IMR-90 (cell line): ENCODE measurements at regions not wholly inside any gene's neighbourhood (a gene's known extent, or its start where the extent isn't known, plus 50 kb on each side); places are given as distances from the start of the nearest gene placed in this dataset.

Source experiments
- ATAC-seq: fragments of 200-7000 bp; cut with Tn5 transposase; 2 replicates; pipeline ENCODE4 v1.9.1; 2020; ENCODE audit warnings: low read depth, mild to moderate bottlenecking, moderate library complexity
- BruUV-seq: library from RNA; stranded (reverse); fragments of 400-500 nt; replicated peaks from 2 replicates; lab custom pipeline; 2021; lab: Mats Ljungman, UMichigan
- CTCF ChIA-PET: fragments of 300-600 bp; formaldehyde crosslinking; extraction: SDS; loops from one replicate; lab custom pipeline; 2021; ENCODE audit warnings: antibody characterized with exemption; lab: Yijun Ruan, JAX
- POLR2A ChIA-PET: fragments of 300-600 bp; sonication (Branson Sonifier 250); formaldehyde crosslinking; loops from one replicate; lab custom pipeline; 2022; ENCODE audit warnings: antibody characterized with exemption; ENCODE audit not compliant: unreplicated experiment; lab: Charles Lee
- DNase-seq: peaks from one replicate; pipeline ENCODE4 v3.0.0; 2013
- H2AFZ ChIP-seq: replicated peaks from 2 replicates; pipeline ENCODE3; 2013; ENCODE audit warnings: low read length, mild to moderate bottlenecking; ENCODE audit not compliant: poor library complexity
- H2AK5ac ChIP-seq: 2 replicates; pipeline ENCODE4 v1.6.1; 2013; ENCODE audit warnings: low read depth, low read length, inconsistent platforms
- H2AK9ac ChIP-seq: replicated peaks from 2 replicates; pipeline ENCODE3; 2013; ENCODE audit warnings: mild to moderate bottlenecking, low read depth, low read length, moderate library complexity; ENCODE audit not compliant: poor library complexity
- H2BK120ac ChIP-seq: 2 replicates; pipeline ENCODE4 v1.6.1; 2013; ENCODE audit warnings: low read depth, low read length, inconsistent platforms
- H2BK15ac ChIP-seq: 3 replicates; pipeline ENCODE4 v1.6.1; 2013; ENCODE audit warnings: low read depth, low read length, inconsistent platforms
- H2BK20ac ChIP-seq: 2 replicates; pipeline ENCODE4 v1.6.1; 2013; ENCODE audit warnings: low read depth, mild to moderate bottlenecking, inconsistent platforms, low read length, moderate library complexity
- H2BK5ac ChIP-seq: 2 replicates; pipeline ENCODE4 v1.6.1; 2013; ENCODE audit warnings: mild to moderate bottlenecking, low read depth, low read length, inconsistent platforms; ENCODE audit not compliant: poor library complexity, severe bottlenecking
- H3K14ac ChIP-seq: replicated peaks from 2 replicates; pipeline ENCODE4 v1.6.1; 2013; ENCODE audit warnings: low read depth, low read length, inconsistent platforms
- H3K18ac ChIP-seq: 2 replicates; pipeline ENCODE4 v1.6.1; 2013; ENCODE audit warnings: low read depth, low read length, control low read depth
- H3K23ac ChIP-seq: 2 replicates; pipeline ENCODE4 v1.6.1; 2013; ENCODE audit warnings: low read depth, low read length, inconsistent platforms
- H3K27ac ChIP-seq: 2 replicates; pipeline ENCODE4 v1.5.1; 2013; ENCODE audit warnings: mild to moderate bottlenecking, control low read depth, low read length; ENCODE audit not compliant: insufficient read depth
- H3K27me3 ChIP-seq: 2 replicates; pipeline ENCODE4 v1.6.1; 2013; ENCODE audit warnings: low read length; ENCODE audit not compliant: control insufficient read depth, insufficient read depth
- H3K36me3 ChIP-seq: 2 replicates; pipeline ENCODE4 v1.6.1; 2013; ENCODE audit warnings: low read length, mixed read lengths; ENCODE audit not compliant: control insufficient read depth, insufficient read depth
- H3K4ac ChIP-seq: 2 replicates; pipeline ENCODE4 v1.6.1; 2013; ENCODE audit warnings: low read depth, low read length, inconsistent platforms
- H3K4me1 ChIP-seq: 2 replicates; pipeline ENCODE4 v1.6.1; 2013; ENCODE audit warnings: low read length, mixed read lengths; ENCODE audit not compliant: control insufficient read depth, insufficient read depth
- H3K4me2 ChIP-seq: 2 replicates; pipeline ENCODE4 v1.6.1; 2013; ENCODE audit warnings: low read depth, mild to moderate bottlenecking, control low read depth, low read length, moderate library complexity
- H3K4me3 ChIP-seq: 2 replicates; pipeline ENCODE4 v1.5.1; 2013; ENCODE audit warnings: low read depth, mild to moderate bottlenecking, control low read depth, low read length, moderate library complexity; ENCODE audit not compliant: insufficient read depth
- H3K56ac ChIP-seq: 2 replicates; pipeline ENCODE4 v1.6.1; 2013; ENCODE audit warnings: low read length, inconsistent platforms; ENCODE audit not compliant: insufficient read depth; ENCODE audit errors: extremely low read depth
- H3K79me1 ChIP-seq, 2 experiments: 2 replicates each; pipeline ENCODE4 v1.6.1; 2013; ENCODE audit warnings: low read length in 2 of 2, inconsistent platforms in 1 of 2, low read depth in 1 of 2
- H3K9ac ChIP-seq: 2 replicates; pipeline ENCODE4 v1.6.1; 2013; ENCODE audit warnings: low read depth, low read length, control low read depth
- H3K9me1 ChIP-seq: 2 replicates; pipeline ENCODE4 v1.6.1; 2013; ENCODE audit warnings: low read length, inconsistent platforms; ENCODE audit not compliant: insufficient read depth
- H3K9me3 ChIP-seq: 2 replicates; pipeline ENCODE4 v1.6.1; 2013; ENCODE audit warnings: low read length; ENCODE audit not compliant: control insufficient read depth, insufficient read depth
- H4K20me1 ChIP-seq: 2 replicates; pipeline ENCODE4 v1.6.1; 2013; ENCODE audit warnings: low read length, inconsistent platforms; ENCODE audit not compliant: insufficient read depth
- H4K5ac ChIP-seq: 2 replicates; pipeline ENCODE4 v1.6.1; 2013; ENCODE audit warnings: mild to moderate bottlenecking, low read depth, low read length, control low read depth
- H4K8ac ChIP-seq, 2 experiments: 2 replicates each; pipeline ENCODE4 v1.6.1; 2013; ENCODE audit warnings: low read depth in 2 of 2, low read length in 2 of 2, control low read depth in 1 of 2, inconsistent platforms in 1 of 2
- H4K91ac ChIP-seq: 2 replicates; pipeline ENCODE4 v1.6.1; 2013; ENCODE audit warnings: low read depth, low read length, inconsistent platforms; ENCODE audit not compliant: insufficient read depth
- CEBPB ChIP-seq: IDR thresholded peaks from 2 replicates; pipeline ENCODE4 v1.6.1; 2012; ENCODE audit warnings: low read depth, low read length, improper control_type of control experiment
- CHD1 ChIP-seq: IDR thresholded peaks from 2 replicates; pipeline ENCODE4 v1.6.1; 2012; ENCODE audit warnings: low read depth, low read length, improper control_type of control experiment
- MAFK ChIP-seq: IDR thresholded peaks from 2 replicates; pipeline ENCODE4 v1.6.1; 2012; ENCODE audit warnings: low read depth, low read length, improper control_type of control experiment
- MAZ ChIP-seq: IDR thresholded peaks from 2 replicates; pipeline ENCODE4 v1.6.1; 2012; ENCODE audit warnings: low read depth, mild to moderate bottlenecking, low read length, improper control_type of control experiment, moderate library complexity, borderline replicate concordance
- NFE2L2 ChIP-seq: fragments of 150-350 bp; IDR thresholded peaks from 2 replicates; pipeline ENCODE4 v1.6.1; 2016; ENCODE audit warnings: low read depth, mild to moderate bottlenecking, low read length
- POLR2A ChIP-seq: IDR thresholded peaks from 2 replicates; pipeline ENCODE4 v1.6.1; 2012; ENCODE audit warnings: mild to moderate bottlenecking, low read depth, low read length
- RAD21 ChIP-seq: IDR thresholded peaks from 2 replicates; pipeline ENCODE4 v1.6.1; 2012; ENCODE audit warnings: low read length, improper control_type of control experiment
- RCOR1 ChIP-seq: IDR thresholded peaks from 2 replicates; pipeline ENCODE4 v1.6.1; 2012; ENCODE audit warnings: mild to moderate bottlenecking, low read length, improper control_type of control experiment; ENCODE audit not compliant: insufficient replicate concordance
- SMC3 ChIP-seq: fragments of 150-350 bp; IDR thresholded peaks from 2 replicates; pipeline ENCODE4 v1.6.1; 2016; ENCODE audit warnings: low read depth, mild to moderate bottlenecking, antibody characterized with exemption, low read length, moderate library complexity
- WGBS, 2 experiments: methylation state at CpG; one replicate each; pipeline versions ENCODE4 v1.1.5 to v1.1.7; 2013; ENCODE audit warnings: missing lambda C conversion rate in 2 of 2; ENCODE audit not compliant: insufficient read length in 1 of 2; ENCODE audit errors: extremely low coverage in 2 of 2; 5-methylcytosine and 5-hydroxymethylcytosine counted together
- dilution Hi-C: fragments of 300-500 bp; cut with HindIII; formaldehyde crosslinking; loops from one replicate; pipeline ENCODE4 v1.14.3; 2018; ENCODE audit warnings: low sequenced_read_pairs; ENCODE audit not compliant: unreplicated experiment
- in situ Hi-C: fragments of 300-500 bp; cut with MboI; formaldehyde crosslinking; loops from 3 replicates; pipeline ENCODE4 v1.14.3; 2019; ENCODE audit warnings: low sequenced_read_pairs, inconsistent platforms, mixed read lengths
- intact Hi-C: fragments of 100-400 bp; cut with micrococcal nuclease; formaldehyde crosslinking; loops from 2 replicates; pipeline ENCODE4 v1.10.0; 2022
- TF ChIP-seq, protein P1 (sequence below): conservative IDR thresholded peaks from 2 replicates; pipeline ENCODE4 v1.5.1; 2012; ENCODE audit warnings: mild to moderate bottlenecking, low read depth, low read length, improper control_type of control experiment
- TF ChIP-seq, protein P2 (sequence below): fragments of 150-350 bp; IDR thresholded peaks from 2 replicates; pipeline ENCODE4 v1.6.1; 2016; ENCODE audit warnings: low read depth, mild to moderate bottlenecking, low read length, moderate library complexity, borderline replicate concordance

DNA sequence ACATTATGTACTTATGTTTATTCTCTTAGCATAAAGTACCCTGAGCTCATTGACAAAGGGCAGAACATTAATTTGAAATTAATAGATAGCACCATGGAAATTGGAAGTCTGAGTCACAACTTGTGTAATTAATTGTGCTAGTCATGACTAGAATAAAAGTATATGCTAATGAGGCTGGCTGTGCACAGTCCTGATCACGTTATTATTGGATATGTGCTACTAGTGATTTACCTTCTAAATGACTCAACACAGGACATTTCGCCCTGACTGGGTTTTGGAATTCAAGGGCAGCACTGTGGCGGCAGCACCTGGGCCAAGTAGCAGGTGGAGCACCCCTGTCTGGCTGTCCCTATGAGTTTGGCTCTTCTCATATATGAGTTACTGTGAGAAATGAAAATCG is 341.8 kb downstream of the ICE1 start:
- Histone ChIP-seq H3K4me3 (no peak overlapping the region), H3K18ac (no peak overlapping the region), H3K27me3 (no peaks in the 10 kb centered on the region), H3K27ac (no peak overlapping the region), H2AFZ (no peak overlapping the region), H4K5ac (no peak overlapping the region), H3K9me1 (no peaks in the 10 kb centered on the region), H3K56ac (no peak overlapping the region), H2AK9ac (no peak overlapping the region), H3K14ac (no peak overlapping the region), H4K91ac (no peak overlapping the region), H3K36me3 (no peaks in the 10 kb centered on the region), H2BK5ac (no peak overlapping the region), H4K8ac (no peak overlapping the region), H3K9ac (no peak overlapping the region), H3K4me1 (no peaks in the 10 kb centered on the region), H2BK15ac (no peak overlapping the region), H3K9me3 (peaks cover 15% of the 10 kb centered on the region), H3K4ac (no peak overlapping the region), H3K79me1 (no peaks in the 10 kb centered on the region), H4K20me1 (no peaks in the 10 kb centered on the region), H2AK5ac (no peak overlapping the region), H3K4me2 (no peak overlapping the region), H3K23ac (no peak overlapping the region), H2BK120ac (no peak overlapping the region), H2BK20ac (no peak overlapping the region)
- no TSS peak for BruUV-seq
- POLR2A ChIA-PET, result no interaction called here
- dilution Hi-C loops, result no loop called here
- TF ChIP-seq CHD1 (no peak), POLR2A (no peak), NFE2L2 (no peak), RCOR1 (no peak), MAFK (no peak), MAZ (no peak), CEBPB (no peak), RAD21 (no peak), SMC3 (no peak)
- TF ChIP-seq, protein P1, sequence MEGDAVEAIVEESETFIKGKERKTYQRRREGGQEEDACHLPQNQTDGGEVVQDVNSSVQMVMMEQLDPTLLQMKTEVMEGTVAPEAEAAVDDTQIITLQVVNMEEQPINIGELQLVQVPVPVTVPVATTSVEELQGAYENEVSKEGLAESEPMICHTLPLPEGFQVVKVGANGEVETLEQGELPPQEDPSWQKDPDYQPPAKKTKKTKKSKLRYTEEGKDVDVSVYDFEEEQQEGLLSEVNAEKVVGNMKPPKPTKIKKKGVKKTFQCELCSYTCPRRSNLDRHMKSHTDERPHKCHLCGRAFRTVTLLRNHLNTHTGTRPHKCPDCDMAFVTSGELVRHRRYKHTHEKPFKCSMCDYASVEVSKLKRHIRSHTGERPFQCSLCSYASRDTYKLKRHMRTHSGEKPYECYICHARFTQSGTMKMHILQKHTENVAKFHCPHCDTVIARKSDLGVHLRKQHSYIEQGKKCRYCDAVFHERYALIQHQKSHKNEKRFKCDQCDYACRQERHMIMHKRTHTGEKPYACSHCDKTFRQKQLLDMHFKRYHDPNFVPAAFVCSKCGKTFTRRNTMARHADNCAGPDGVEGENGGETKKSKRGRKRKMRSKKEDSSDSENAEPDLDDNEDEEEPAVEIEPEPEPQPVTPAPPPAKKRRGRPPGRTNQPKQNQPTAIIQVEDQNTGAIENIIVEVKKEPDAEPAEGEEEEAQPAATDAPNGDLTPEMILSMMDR, result no peak
- TF ChIP-seq, protein P2, sequence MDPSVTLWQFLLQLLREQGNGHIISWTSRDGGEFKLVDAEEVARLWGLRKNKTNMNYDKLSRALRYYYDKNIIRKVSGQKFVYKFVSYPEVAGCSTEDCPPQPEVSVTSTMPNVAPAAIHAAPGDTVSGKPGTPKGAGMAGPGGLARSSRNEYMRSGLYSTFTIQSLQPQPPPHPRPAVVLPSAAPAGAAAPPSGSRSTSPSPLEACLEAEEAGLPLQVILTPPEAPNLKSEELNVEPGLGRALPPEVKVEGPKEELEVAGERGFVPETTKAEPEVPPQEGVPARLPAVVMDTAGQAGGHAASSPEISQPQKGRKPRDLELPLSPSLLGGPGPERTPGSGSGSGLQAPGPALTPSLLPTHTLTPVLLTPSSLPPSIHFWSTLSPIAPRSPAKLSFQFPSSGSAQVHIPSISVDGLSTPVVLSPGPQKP, result no peak
- CTCF ChIA-PET, result no interaction called here
- in situ Hi-C loops, result no loop called here
- ATAC-seq (no peak), DNase-seq (no peak)
- intact Hi-C loops, result no loop called here
- WGBS, 2 experiments, result no CpG with 5 or more reads among the region's 4 CpGs
